Endothelial cell of umbilical vein (primary cell): ENCODE measurements at regions not wholly inside any gene's neighbourhood (a gene's known extent, or its start where the extent isn't known, plus 50 kb on each side); places are given as distances from the start of the nearest gene placed in this dataset.
A peak's percentile ranks its signal among the peaks of the same experiment; 100 is the strongest.

ENCODE experiments used
- BruUV-seq: library from RNA; stranded (reverse); fragments of 400-500 nt; replicated peaks from 2 replicates; lab custom pipeline; 2021; lab: Mats Ljungman, UMichigan
- CTCF ChIA-PET: fragments of 300-600, 350-600 bp; sonication (Branson Sonifier 250); formaldehyde crosslinking; loops from one replicate; lab custom pipeline; 2021; ENCODE audit warnings: antibody characterized with exemption, inconsistent platforms; lab: Charles Lee
- POLR2A ChIA-PET: fragments of 300-600, 350-600 bp; sonication (Branson Sonifier 250); formaldehyde crosslinking; loops from one replicate; lab custom pipeline; 2021; ENCODE audit warnings: antibody characterized with exemption, inconsistent platforms; lab: Charles Lee
- DNase-seq: peaks from one replicate; pipeline ENCODE4 v3.0.0-alpha.2; 2011; ENCODE audit warnings: low read depth, low spot score
- FAIRE-seq: peaks from 2 replicates; lab custom pipeline; 2011; peaks lifted over from hg19 to GRCh38; lab: Jason Lieb, UNC
- H2AFZ ChIP-seq: 2 replicates; pipeline ENCODE4 v1.6.0; 2012; ENCODE audit warnings: low read depth, low read length, control low read depth, inconsistent platforms
- H3K27ac ChIP-seq: 2 replicates; pipeline ENCODE4 v1.5.1; 2011; ENCODE audit warnings: low read depth, mild to moderate bottlenecking, control low read depth, low read length, moderate library complexity; ENCODE audit not compliant: insufficient read depth
- H3K27me3 ChIP-seq, 2 experiments: 2 replicates each; pipeline versions ENCODE4 v1.6.0 to v1.6.1; 2011; ENCODE audit warnings: low read length in 2 of 2, mixed read lengths in 1 of 2; ENCODE audit not compliant: control insufficient read depth in 2 of 2, insufficient read depth in 2 of 2
- H3K36me3 ChIP-seq, 2 experiments: 2 replicates in 1 of 2; 3 replicates in 1 of 2; pipeline ENCODE4 v1.5.1; 2011; ENCODE audit warnings: low read length in 2 of 2, mild to moderate bottlenecking in 1 of 2, moderate library complexity in 1 of 2; ENCODE audit not compliant: control insufficient read depth in 2 of 2, insufficient read depth in 2 of 2; ENCODE audit errors: extremely low read depth in 1 of 2
- H3K4me1 ChIP-seq: 3 replicates; pipeline ENCODE4 v1.5.1; 2011; ENCODE audit warnings: mild to moderate bottlenecking, low read length; ENCODE audit not compliant: control insufficient read depth, insufficient read depth; ENCODE audit errors: extremely low read depth
- H3K4me2 ChIP-seq: 2 replicates; pipeline ENCODE4 v1.6.1; 2011; ENCODE audit warnings: low read length, control low read depth, mixed read lengths; ENCODE audit not compliant: insufficient read depth
- H3K4me3 ChIP-seq, 3 experiments: fragments of 200-600 bp in 1 of 3; sonication (generic), shearing (Covaris generic) in 1 of 3; replicated peaks in 1 of 3; 2 replicates each; pipeline ENCODE4 v1.5.1; 2011 to 2016; ENCODE audit warnings: control low read depth in 3 of 3, low read length in 3 of 3, mild to moderate bottlenecking in 2 of 3, inconsistent platforms in 1 of 3, low read depth in 1 of 3, moderate library complexity in 1 of 3; ENCODE audit not compliant: insufficient read depth in 1 of 3
- H3K79me2 ChIP-seq: 2 replicates; pipeline ENCODE4 v1.6.0; 2012; ENCODE audit warnings: low read length, inconsistent platforms; ENCODE audit not compliant: control insufficient read depth, insufficient read depth
- H3K9ac ChIP-seq: replicated peaks from 2 replicates; pipeline ENCODE3; 2011; ENCODE audit warnings: low read length, control low read depth; ENCODE audit not compliant: insufficient read depth; ENCODE audit errors: extremely low read depth
- H3K9me1 ChIP-seq: replicated peaks from 3 replicates; pipeline ENCODE4 v1.6.0; 2011; ENCODE audit warnings: mild to moderate bottlenecking, low read length; ENCODE audit not compliant: control insufficient read depth, insufficient read depth; ENCODE audit errors: extremely low read depth
- H3K9me3 ChIP-seq: replicated peaks from 2 replicates; pipeline ENCODE4 v1.5.1; 2012; ENCODE audit warnings: low read length, inconsistent platforms; ENCODE audit not compliant: control insufficient read depth, insufficient read depth
- H4K20me1 ChIP-seq: replicated peaks from 2 replicates; pipeline ENCODE3; 2011; ENCODE audit warnings: mild to moderate bottlenecking, low read length; ENCODE audit not compliant: control insufficient read depth, insufficient read depth; ENCODE audit errors: extremely low read depth
- FOS ChIP-seq: IDR thresholded peaks from 2 replicates; pipeline ENCODE4 v1.6.1; 2011; ENCODE audit warnings: mild to moderate bottlenecking, low read length, moderate library complexity, borderline replicate concordance; ENCODE audit not compliant: insufficient read depth
- JUN ChIP-seq: IDR thresholded peaks from 2 replicates; pipeline ENCODE4 v1.6.1; 2011; ENCODE audit warnings: borderline replicate concordance, low read depth; ENCODE audit not compliant: insufficient read length, insufficient read depth
- MYC ChIP-seq: IDR thresholded peaks from one replicate; pipeline ENCODE4 v1.6.1; 2011; ENCODE audit warnings: mild to moderate bottlenecking, low read depth, low read length
- POLR2AphosphoS5 ChIP-seq: IDR thresholded peaks from 2 replicates; pipeline ENCODE4 v1.6.1; 2012; ENCODE audit warnings: low read depth, mild to moderate bottlenecking, control low read depth, low read length, moderate library complexity; ENCODE audit not compliant: insufficient read depth
- dilution Hi-C: fragments of 300-500 bp; cut with MboI; formaldehyde crosslinking; loops from one replicate; pipeline ENCODE4 v1.15.0; 2019; ENCODE audit warnings: low sequenced_read_pairs; ENCODE audit not compliant: extremely low pct_ligation_motif_present
- intact Hi-C: fragments of 100-400 bp; cut with micrococcal nuclease; formaldehyde crosslinking; loops from one replicate; pipeline ENCODE4 v1.10.0; 2022
- TF ChIP-seq, protein P1 (sequence below): IDR thresholded peaks from 2 replicates; pipeline ENCODE4 v1.6.1; 2011; ENCODE audit not compliant: insufficient read depth, insufficient read length
- TF ChIP-seq, protein P2 (sequence below), 2 donors: IDR thresholded peaks; 1 replicate in 1 of 2; 2 replicates in 1 of 2; pipeline ENCODE4 v1.5.1; 2011; ENCODE audit warnings: low read length in 2 of 2, mild to moderate bottlenecking in 2 of 2, moderate library complexity in 2 of 2, control low read depth in 1 of 2, inconsistent platforms in 1 of 2, low read depth in 1 of 2; ENCODE audit not compliant: insufficient read depth in 1 of 2; ENCODE audit errors: extremely low read depth in 1 of 2

GRCh38 chr6:140462453-140463311 lies 1088.2 kb upstream of the CITED2 start:
- intact Hi-C loops: no loop called here
- Histone ChIP-seq H3K9me1 (no peaks in the 10 kb centered on the region), H3K4me3 (no peak overlapping the region), H3K4me1 (no peaks in the 10 kb centered on the region), H3K9me3 (no peaks in the 10 kb centered on the region), H4K20me1 (no peaks in the 10 kb centered on the region), H3K36me3 (no peaks in the 10 kb centered on the region), H3K27me3 (no peaks in the 10 kb centered on the region), H3K79me2 (no peaks in the 10 kb centered on the region), H3K9ac (no peak overlapping the region), H2AFZ (peak overlapping the region; percentile 67), H3K4me2 (no peak overlapping the region), H3K27ac (no peak overlapping the region)
- dilution Hi-C loops: no loop called here
- peak; percentile 17 for TF ChIP-seq FOS
- TF ChIP-seq MYC: no peak
- DNase-seq (peak; percentile 62), FAIRE-seq (peak; percentile 28)
- ChIA-PET POLR2A (no interaction called here), CTCF (interaction anchor here (1.2 kb wide), 1 partner anchor 9 kb away, joined by 3 read pairs; no protein-coding TSS in a partner anchor)
- no TSS peak for BruUV-seq

DNA sequence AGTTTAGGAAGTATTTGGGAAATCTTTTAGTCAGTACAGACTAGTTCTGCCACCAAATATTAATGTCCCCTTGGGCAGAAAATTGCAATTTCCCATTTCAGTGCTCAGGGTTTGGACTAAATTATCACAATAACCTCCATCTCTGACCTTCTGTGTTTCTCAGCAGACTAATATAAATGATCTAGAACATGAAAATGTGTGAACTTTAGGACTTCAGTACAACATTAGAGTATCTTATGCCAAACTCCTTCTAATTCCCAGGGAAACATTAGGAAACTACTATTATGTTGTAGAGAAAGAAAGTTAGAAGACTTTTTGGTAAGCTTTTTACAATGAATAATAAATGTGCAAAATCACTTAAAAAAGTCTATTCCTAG lies 1087.6 kb upstream of the CITED2 start:
- Histone ChIP-seq H3K27ac (no peak overlapping the region), H3K9ac (no peak overlapping the region), H2AFZ (no peak overlapping the region), H3K4me3 (no peak overlapping the region), H3K9me3 (no peaks in the 10 kb centered on the region), H3K27me3 (no peaks in the 10 kb centered on the region), H3K4me2 (no peak overlapping the region), H3K9me1 (no peaks in the 10 kb centered on the region), H3K36me3 (no peaks in the 10 kb centered on the region), H4K20me1 (no peaks in the 10 kb centered on the region), H3K4me1 (no peaks in the 10 kb centered on the region), H3K79me2 (no peaks in the 10 kb centered on the region)
- intact Hi-C loops: no loop called here
- POLR2A ChIA-PET: no interaction called here
- dilution Hi-C loops: no loop called here
- FAIRE-seq (no peak), DNase-seq (no peak)
- TF ChIP-seq, protein P1, sequence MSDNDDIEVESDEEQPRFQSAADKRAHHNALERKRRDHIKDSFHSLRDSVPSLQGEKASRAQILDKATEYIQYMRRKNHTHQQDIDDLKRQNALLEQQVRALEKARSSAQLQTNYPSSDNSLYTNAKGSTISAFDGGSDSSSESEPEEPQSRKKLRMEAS: no peak
- TF ChIP-seq FOS (no peak), JUN (no peak), POLR2AphosphoS5 (no peak)
- TF ChIP-seq, protein P2, sequence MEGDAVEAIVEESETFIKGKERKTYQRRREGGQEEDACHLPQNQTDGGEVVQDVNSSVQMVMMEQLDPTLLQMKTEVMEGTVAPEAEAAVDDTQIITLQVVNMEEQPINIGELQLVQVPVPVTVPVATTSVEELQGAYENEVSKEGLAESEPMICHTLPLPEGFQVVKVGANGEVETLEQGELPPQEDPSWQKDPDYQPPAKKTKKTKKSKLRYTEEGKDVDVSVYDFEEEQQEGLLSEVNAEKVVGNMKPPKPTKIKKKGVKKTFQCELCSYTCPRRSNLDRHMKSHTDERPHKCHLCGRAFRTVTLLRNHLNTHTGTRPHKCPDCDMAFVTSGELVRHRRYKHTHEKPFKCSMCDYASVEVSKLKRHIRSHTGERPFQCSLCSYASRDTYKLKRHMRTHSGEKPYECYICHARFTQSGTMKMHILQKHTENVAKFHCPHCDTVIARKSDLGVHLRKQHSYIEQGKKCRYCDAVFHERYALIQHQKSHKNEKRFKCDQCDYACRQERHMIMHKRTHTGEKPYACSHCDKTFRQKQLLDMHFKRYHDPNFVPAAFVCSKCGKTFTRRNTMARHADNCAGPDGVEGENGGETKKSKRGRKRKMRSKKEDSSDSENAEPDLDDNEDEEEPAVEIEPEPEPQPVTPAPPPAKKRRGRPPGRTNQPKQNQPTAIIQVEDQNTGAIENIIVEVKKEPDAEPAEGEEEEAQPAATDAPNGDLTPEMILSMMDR (IDR thresholded peaks at IDR 0.05; ENCODE audit: extremely low read depth in 1 of 2, insufficient read depth in 1 of 2, low read depth in 1 of 2, low read length in 2 of 2): no peak
- no TSS peak for BruUV-seq
- CTCF ChIA-PET: interaction anchor here (1.2 kb wide), 1 partner anchor 9 kb away, joined by 3 read pairs; no protein-coding TSS in a partner anchor
